Kidney (tissue), 13 donors: ENCODE measurements at regions not wholly inside any gene's neighbourhood (a gene's known extent, or its start where the extent isn't known, plus 50 kb on each side); places are given as distances from the start of the nearest gene placed in this dataset.

ENCODE experiments used
- DNase-seq, 5 donors: peaks; one replicate each; pipeline ENCODE4 v3.0.0-alpha.2; 2013 to 2020
- FAIRE-seq: peaks from 2 replicates; lab custom pipeline; 2012; peaks lifted over from hg19 to GRCh38; lab: Jason Lieb, UNC
- H3K27ac ChIP-seq, 2 donors: one replicate each; pipeline ENCODE4 v1.7.0; 2013; ENCODE audit warnings: low read depth in 2 of 2, low read length in 2 of 2, inconsistent platforms in 1 of 2
- H3K27me3 ChIP-seq: one replicate; pipeline ENCODE4 v1.7.1; 2013; ENCODE audit warnings: low read length, inconsistent platforms; ENCODE audit not compliant: control insufficient read depth, insufficient read depth
- H3K36me3 ChIP-seq, 3 donors: one replicate each; pipeline versions ENCODE4 v1.7.0 to v1.7.1; 2013; ENCODE audit warnings: low read length in 3 of 3, control low read depth in 1 of 3, inconsistent platforms in 1 of 3; ENCODE audit not compliant: insufficient read depth in 3 of 3, control insufficient read depth in 2 of 3
- H3K4me1 ChIP-seq, 3 donors: one replicate each; pipeline versions ENCODE4 v1.7.0 to v1.7.1; 2013; ENCODE audit warnings: low read length in 3 of 3, inconsistent platforms in 1 of 3, low read depth in 1 of 3; ENCODE audit not compliant: control insufficient read depth in 2 of 3, insufficient read depth in 2 of 3
- H3K4me3 ChIP-seq, 3 donors: one replicate each; pipeline versions ENCODE4 v1.7.0 to v1.8.1; 2013; ENCODE audit warnings: low read length in 3 of 3, control low read depth in 1 of 3, inconsistent platforms in 1 of 3
- H3K9ac ChIP-seq, 3 donors: one replicate each; pipeline versions ENCODE4 v1.7.0 to v1.7.1; 2013; ENCODE audit warnings: low read length in 3 of 3, control low read depth in 1 of 3, inconsistent platforms in 1 of 3
- H3K9me3 ChIP-seq, 3 donors: one replicate each; pipeline versions ENCODE4 v1.7.0 to v1.7.1; 2013; ENCODE audit warnings: low read length in 3 of 3, control low read depth in 1 of 3, inconsistent platforms in 1 of 3; ENCODE audit not compliant: control insufficient read depth in 2 of 3, insufficient read depth in 1 of 3
- CTCF ChIP-seq: IDR thresholded peaks from 3 replicates; pipeline ENCODE4 v1.5.1; 2012; ENCODE audit warnings: mild to moderate bottlenecking, moderate library complexity, borderline replicate concordance; ENCODE audit not compliant: insufficient read depth; ENCODE audit errors: extremely low read depth
- intact Hi-C: fragments of 100-400 bp; cut with DNase I; formaldehyde crosslinking; loops from one replicate; pipeline ENCODE4 v1.11.1; 2022
- donor health status: control.
- donor health status: control.
- donor health status: control.
- donor health status: control.
- donor health status: control.
- donor health status: DM: yes; HTN: yes; CAD: no.
- donor health status: Normal renal cell carcinoma (clear cell type).

- Histone ChIP-seq H3K4me1 (peaks cover 0 to 5% (median 0%) of the 10 kb centered on the region in 3 donors), H3K27me3 (no peaks in the 10 kb centered on the region), H3K4me3 (no peak overlapping the region), H3K9ac (no peak overlapping the region), H3K9me3 (no peaks in the 10 kb centered on the region), H3K27ac (no peak overlapping the region), H3K36me3 (no peaks in the 10 kb centered on the region)
- no peak for TF ChIP-seq CTCF
- FAIRE-seq: no peak
- DNase-seq: peak in 2 of 5 donors; percentile 59 to 80
- intact Hi-C loops: no loop called here
Observed at GRCh38 chr10:105986912-105987635, 1177.4 kb downstream of the SORCS1 start.

- H3K9ac ChIP-seq: no peak overlapping the region
- TF ChIP-seq CTCF: no peak
- DNase-seq: peak in 2 of 5 donors; percentile 46 to 53
- no peak overlapping the region for H3K4me3 ChIP-seq
- intact Hi-C loops: no loop called here
- peaks cover 0 to 5% (median 0%) of the 10 kb centered on the region in 3 donors for H3K4me1 ChIP-seq
- no peaks in the 10 kb centered on the region for H3K36me3 ChIP-seq
- H3K27ac ChIP-seq: no peak overlapping the region
- FAIRE-seq: no peak
- H3K27me3 ChIP-seq: no peaks in the 10 kb centered on the region
- H3K9me3 ChIP-seq: no peaks in the 10 kb centered on the region
Observed at GRCh38 chr10:105986486-105986885, 1178.0 kb downstream of the SORCS1 start.

- H3K27ac ChIP-seq: no peak overlapping the region
- no peak overlapping the region for H3K4me3 ChIP-seq
- no peak for TF ChIP-seq CTCF
- H3K4me1 ChIP-seq: peaks cover 0 to 5% (median 0%) of the 10 kb centered on the region in 3 donors
- no peaks in the 10 kb centered on the region for H3K9me3 ChIP-seq
- no peak overlapping the region for H3K9ac ChIP-seq
- no peak for FAIRE-seq
- no peaks in the 10 kb centered on the region for H3K36me3 ChIP-seq
- DNase-seq: no peak
- no peaks in the 10 kb centered on the region for H3K27me3 ChIP-seq
- intact Hi-C loops: no loop called here
Observed at GRCh38 chr10:105982735-105983134, 1181.8 kb downstream of the SORCS1 start.

- Histone ChIP-seq H3K36me3 (no peaks in the 10 kb centered on the region), H3K9ac (no peak overlapping the region), H3K9me3 (no peaks in the 10 kb centered on the region), H3K4me3 (no peak overlapping the region), H3K4me1 (peaks cover 0 to 2% (median 0%) of the 10 kb centered on the region in 3 donors), H3K27me3 (no peaks in the 10 kb centered on the region), H3K27ac (no peak overlapping the region)
- no peak for DNase-seq
- no peak for FAIRE-seq
- intact Hi-C loops: no loop called here
- TF ChIP-seq CTCF: no peak
Observed at GRCh38 chr10:105981679-105982078, 1182.8 kb downstream of the SORCS1 start.
